ENCODE measurements at regions not wholly inside any gene's neighbourhood (a gene's known extent, or its start where the extent isn't known, plus 50 kb on each side); places are given as distances from the start of the nearest gene placed in this dataset.
"Not testable (repeated sequence)": the region's sequence is repeated elsewhere in the genome, so short reads cannot be mapped to it uniquely, and the experiment has no call there.

GRCh38 chr9:18063856-18064390 is 410.0 kb upstream of the ADAMTSL1 start:
- no peak overlapping the region for H3K4me3 ChIP-seq (replicated peaks; ENCODE audit: low read depth, low read length)
- no peaks in the 10 kb centered on the region for H3K36me3 ChIP-seq (ENCODE audit: control insufficient read depth, insufficient read depth, low read length)
- no peak for DNase-seq (ENCODE audit: extremely low read depth, insufficient read length)
- H3K27me3 ChIP-seq (replicated peaks; ENCODE audit: control insufficient read depth, insufficient read depth, low read length): no peaks in the 10 kb centered on the region; the same call in 1 of the 2 replicates
- no peak for TF ChIP-seq CTCF (IDR thresholded peaks at IDR 0.05; ENCODE audit: insufficient read depth, low read length, poor library complexity, severe bottlenecking)

- not testable (repeated sequence) for H3K4me3 ChIP-seq (replicated peaks; ENCODE audit: low read depth, low read length); DNase-seq (ENCODE audit: extremely low read depth, insufficient read length); H3K36me3 ChIP-seq (ENCODE audit: control insufficient read depth, insufficient read depth, low read length); H3K27me3 ChIP-seq (replicated peaks; ENCODE audit: control insufficient read depth, insufficient read depth, low read length)
Measured at GRCh38 chr9:18066608-18067007, 407.3 kb upstream of the ADAMTSL1 start.

GRCh38 chr9:18067548-18068120 is 406.3 kb upstream of the ADAMTSL1 start:
- Histone ChIP-seq H3K4me3 (replicated peaks; ENCODE audit: low read depth, low read length) (no peak overlapping the region), H3K36me3 (ENCODE audit: control insufficient read depth, insufficient read depth, low read length) (no peaks in the 10 kb centered on the region), H3K27me3 (replicated peaks; ENCODE audit: control insufficient read depth, insufficient read depth, low read length) (no peaks in the 10 kb centered on the region; the same call in 1 of the 2 replicates)
- no peak for DNase-seq (ENCODE audit: extremely low read depth, insufficient read length)
- no peak for TF ChIP-seq CTCF (IDR thresholded peaks at IDR 0.05; ENCODE audit: insufficient read depth, low read length, poor library complexity, severe bottlenecking)

DNA sequence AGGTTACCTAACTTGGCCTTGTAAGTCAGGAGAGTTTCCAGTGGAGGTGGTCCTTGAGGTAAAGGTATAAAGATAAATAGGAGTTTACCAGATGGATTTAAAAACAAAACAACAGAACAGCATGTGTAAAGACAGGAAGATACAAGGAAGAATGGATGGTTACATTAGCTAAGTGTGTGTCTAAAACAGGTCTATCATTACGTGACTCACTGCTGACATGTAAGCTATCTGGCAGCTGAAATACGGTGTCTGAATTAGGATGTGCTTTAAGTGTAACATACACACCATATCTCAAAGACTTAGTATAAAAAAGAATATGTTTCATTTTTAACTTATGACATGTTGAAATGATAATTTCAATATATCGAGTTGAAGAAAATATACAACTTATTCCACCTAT is 405.1 kb upstream of the ADAMTSL1 start:
- DNase-seq (ENCODE audit: extremely low read depth, insufficient read length): no peak
- Histone ChIP-seq H3K4me3 (replicated peaks; ENCODE audit: low read depth, low read length) (no peak overlapping the region), H3K27me3 (replicated peaks; ENCODE audit: control insufficient read depth, insufficient read depth, low read length) (no peaks in the 10 kb centered on the region; the same call in 1 of the 2 replicates), H3K36me3 (ENCODE audit: control insufficient read depth, insufficient read depth, low read length) (no peaks in the 10 kb centered on the region)
- TF ChIP-seq CTCF (IDR thresholded peaks at IDR 0.05; ENCODE audit: insufficient read depth, low read length, poor library complexity, severe bottlenecking): no peak

- no peak for DNase-seq (ENCODE audit: extremely low read depth, insufficient read length)
- Histone ChIP-seq H3K36me3 (ENCODE audit: control insufficient read depth, insufficient read depth, low read length) (no peaks in the 10 kb centered on the region), H3K27me3 (replicated peaks; ENCODE audit: control insufficient read depth, insufficient read depth, low read length) (no peaks in the 10 kb centered on the region), H3K4me3 (replicated peaks; ENCODE audit: low read depth, low read length) (no peak overlapping the region)
- no peak for TF ChIP-seq CTCF (IDR thresholded peaks at IDR 0.05; ENCODE audit: insufficient read depth, low read length, poor library complexity, severe bottlenecking)
Measured at GRCh38 chr9:18071651-18072060, 402.3 kb upstream of the ADAMTSL1 start.

DNA sequence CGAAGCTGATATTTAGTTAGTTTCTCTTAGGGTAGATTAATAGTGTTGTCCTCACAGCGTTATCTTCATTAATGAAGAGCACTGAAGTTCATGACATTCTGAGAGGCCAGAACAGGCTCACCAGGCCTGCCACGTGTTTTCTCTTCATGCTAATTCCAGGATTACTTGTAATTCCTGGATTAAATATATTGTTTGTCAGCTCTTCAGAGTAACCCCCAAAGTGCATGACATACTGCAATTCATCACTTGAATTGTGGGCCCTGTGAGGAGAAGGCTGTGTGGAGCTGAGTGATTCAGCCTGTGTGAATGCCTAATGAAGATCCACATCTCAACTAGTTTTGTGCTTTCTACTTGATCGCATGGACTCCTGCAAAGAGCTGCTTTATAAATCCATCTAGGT is 401.0 kb upstream of the ADAMTSL1 start:
- no peaks in the 10 kb centered on the region for H3K27me3 ChIP-seq (replicated peaks; ENCODE audit: control insufficient read depth, insufficient read depth, low read length)
- no peak for TF ChIP-seq CTCF (IDR thresholded peaks at IDR 0.05; ENCODE audit: insufficient read depth, low read length, poor library complexity, severe bottlenecking)
- DNase-seq (ENCODE audit: extremely low read depth, insufficient read length): no peak
- H3K36me3 ChIP-seq (ENCODE audit: control insufficient read depth, insufficient read depth, low read length): no peaks in the 10 kb centered on the region
- H3K4me3 ChIP-seq (replicated peaks; ENCODE audit: low read depth, low read length): no peak overlapping the region

Data from GM06990 (cell line).